GM23338 (cell line): ENCODE measurements at regions not wholly inside any gene's neighbourhood (a gene's known extent, or its start where the extent isn't known, plus 50 kb on each side); places are given as distances from the start of the nearest gene placed in this dataset.

Experiments used
- ATAC-seq: fragments of 200-7000 bp; cut with Tn5 transposase; 3 replicates; pipeline ENCODE4 v1.9.1; 2020
- DNase-seq: peaks from one replicate; pipeline ENCODE4 v3.0.0-alpha.2; 2015; ENCODE audit warnings: low spot score
- H2AFZ ChIP-seq: fragments of 200-600 bp; sonication (generic); 2 replicates; pipeline ENCODE4 v1.8.0; 2016; ENCODE audit warnings: antibody characterized with exemption, mild to moderate bottlenecking, moderate library complexity
- H3F3A ChIP-seq: fragments of 200-600 bp; sonication (generic); replicated peaks from 2 replicates; pipeline ENCODE4 v1.8.0; 2017; ENCODE audit warnings: antibody characterized with exemption, mixed run types, low read depth
- H3K27ac ChIP-seq: fragments of 200-600 bp; sonication (generic); 2 replicates; pipeline ENCODE4 v1.6.1; 2016; ENCODE audit warnings: low read depth
- H3K27me3 ChIP-seq: fragments of 200-600 bp; sonication (generic); 2 replicates; pipeline ENCODE4 v1.8.0; 2016; ENCODE audit warnings: mild to moderate bottlenecking, mixed run types, moderate library complexity; ENCODE audit not compliant: insufficient read depth
- H3K36me3 ChIP-seq: fragments of 200-600 bp; sonication (generic); 2 replicates; pipeline ENCODE4 v1.8.0; 2016; ENCODE audit warnings: mild to moderate bottlenecking; ENCODE audit not compliant: insufficient read depth
- H3K4me1 ChIP-seq: fragments of 200-600 bp; sonication (generic); 2 replicates; pipeline ENCODE4 v1.8.0; 2016; ENCODE audit warnings: mild to moderate bottlenecking, moderate library complexity; ENCODE audit not compliant: insufficient read depth
- H3K4me2 ChIP-seq: fragments of 200-600 bp; sonication (generic); 2 replicates; pipeline ENCODE4 v1.7.1; 2017; ENCODE audit warnings: mixed run types
- H3K4me3 ChIP-seq: fragments of 200-600 bp; sonication (generic); 2 replicates; pipeline ENCODE4 v1.6.1; 2016; ENCODE audit warnings: mixed run types
- H3K79me2 ChIP-seq: fragments of 200-600 bp; sonication (generic); replicated peaks from 2 replicates; pipeline ENCODE4 v1.8.0; 2017; ENCODE audit warnings: mild to moderate bottlenecking; ENCODE audit not compliant: insufficient read depth
- H3K9me2 ChIP-seq: fragments of 200-600 bp; sonication (generic); 2 replicates; pipeline ENCODE4 v1.8.0; 2017; ENCODE audit not compliant: insufficient read depth
- H4K20me1 ChIP-seq: fragments of 200-600 bp; sonication (generic); replicated peaks from 2 replicates; pipeline ENCODE4 v1.8.0; 2017; ENCODE audit warnings: mild to moderate bottlenecking; ENCODE audit not compliant: insufficient read depth
- H3K27ac Mint-ChIP-seq: 2 replicates; pipeline ENCODE4 v1.8.0; 2020; ENCODE audit warnings: inconsistent platforms, mild to moderate bottlenecking, moderate library complexity, mixed read lengths
- H3K27me3 Mint-ChIP-seq: 3 replicates; pipeline ENCODE4 v1.8.0; 2022; ENCODE audit warnings: low read depth, mild to moderate bottlenecking, moderate library complexity, mixed read lengths, inconsistent platforms; ENCODE audit not compliant: insufficient read depth, poor library complexity
- H3K36me3 Mint-ChIP-seq: 3 replicates; pipeline ENCODE4 v1.8.0; 2021; ENCODE audit warnings: low read depth, mild to moderate bottlenecking, inconsistent platforms, moderate library complexity, mixed read lengths
- H3K4me1 Mint-ChIP-seq: 3 replicates; pipeline ENCODE4 v1.8.0; 2020; ENCODE audit warnings: mild to moderate bottlenecking, inconsistent platforms, mixed read lengths
- H3K4me3 Mint-ChIP-seq: 3 replicates; pipeline ENCODE4 v1.8.0; 2021; ENCODE audit warnings: moderate library complexity, mild to moderate bottlenecking, inconsistent platforms, mixed read lengths
- H3K9me3 Mint-ChIP-seq: 3 replicates; pipeline ENCODE4 v1.8.0; 2020; ENCODE audit warnings: moderate library complexity, mild to moderate bottlenecking, inconsistent platforms, mixed read lengths
- CREB1 ChIP-seq: fragments of 250-450 bp; sonication (Bioruptor Pico); IDR thresholded peaks from 2 replicates; pipeline ENCODE4 v1.5.0; 2020; ENCODE audit warnings: low read depth, mild to moderate bottlenecking, moderate library complexity
- EZH2 ChIP-seq: fragments of 200-600 bp; sonication (generic); IDR thresholded peaks from one replicate; pipeline ENCODE4 v1.8.0; 2017; ENCODE audit warnings: antibody characterized with exemption, mild to moderate bottlenecking, low read depth; ENCODE audit not compliant: unreplicated experiment
- EZH2phosphoT487 ChIP-seq: fragments of 200-600 bp; sonication (generic); IDR thresholded peaks from one replicate; pipeline ENCODE4 v1.8.1; 2018; ENCODE audit warnings: antibody characterized with exemption; ENCODE audit not compliant: unreplicated experiment
- JUNB ChIP-seq: IDR thresholded peaks from one replicate; pipeline ENCODE4 v1.6.1; 2016; ENCODE audit warnings: antibody characterized with exemption; ENCODE audit not compliant: unreplicated experiment
- POLR2AphosphoS5 ChIP-seq: IDR thresholded peaks from 2 replicates; pipeline ENCODE4 v1.6.1; 2016; ENCODE audit warnings: antibody characterized with exemption, low read depth
- ZNF114 ChIP-seq: fragments of 250-450 bp; sonication (Bioruptor Pico); IDR thresholded peaks from 2 replicates; pipeline ENCODE4 v1.5.0; 2020; ENCODE audit warnings: mild to moderate bottlenecking, moderate library complexity
- ZNF331 ChIP-seq: fragments of 250-450 bp; sonication (Bioruptor Pico); IDR thresholded peaks from 2 replicates; pipeline ENCODE4 v1.5.0; 2020; ENCODE audit warnings: low read depth, mild to moderate bottlenecking, moderate library complexity
- TF ChIP-seq, protein P1 (sequence below): IDR thresholded peaks from 2 replicates; pipeline ENCODE4 v1.6.1; 2016; ENCODE audit warnings: antibody characterized with exemption
- TF ChIP-seq, protein P2 (sequence below), 2 experiments: fragments of 200-600 bp in 1 of 2; sonication (generic) in 1 of 2; conservative IDR thresholded peaks; 2 replicates each; pipeline versions ENCODE4 v1.5.1 to v1.6.1; 2016 to 2017; ENCODE audit warnings: antibody characterized with exemption in 2 of 2, low read depth in 2 of 2, mild to moderate bottlenecking in 2 of 2, moderate library complexity in 1 of 2
- TF ChIP-seq, protein P3 (sequence below): IDR thresholded peaks from one replicate; pipeline ENCODE4 v1.6.1; 2018; ENCODE audit warnings: antibody characterized with exemption; ENCODE audit not compliant: unreplicated experiment
- TF ChIP-seq, protein P4 (sequence below): fragments of 250-450 bp; sonication (Bioruptor Pico); IDR thresholded peaks from 2 replicates; pipeline ENCODE4 v1.5.0; 2020; ENCODE audit warnings: mild to moderate bottlenecking, moderate library complexity

DNA sequence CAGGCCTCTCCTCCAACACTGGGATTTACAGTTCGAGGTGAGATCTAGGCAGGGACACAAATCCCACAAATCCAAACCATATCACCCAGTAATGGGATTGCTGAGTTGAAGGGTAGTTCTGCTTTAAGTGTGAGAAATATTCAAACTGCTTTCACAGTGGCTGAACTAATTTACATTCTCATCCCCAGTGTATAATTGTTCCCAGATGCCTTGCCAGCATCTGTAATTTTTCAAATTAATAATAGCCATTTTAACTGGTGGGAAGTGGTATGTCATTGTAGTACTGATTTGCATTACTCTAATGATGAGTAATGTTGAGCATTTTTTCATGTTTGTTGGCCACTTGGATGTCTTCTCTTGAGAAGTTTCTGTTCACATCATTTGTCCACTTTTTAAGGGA lies 592.8 kb upstream of the GRM3 start:
- Histone ChIP-seq H4K20me1 (no peaks in the 10 kb centered on the region), H3F3A (no peaks in the 10 kb centered on the region), H3K27me3 (no peaks in the 10 kb centered on the region), H3K36me3 (no peaks in the 10 kb centered on the region), H3K27ac (no peak overlapping the region), H3K79me2 (no peaks in the 10 kb centered on the region), H3K4me2 (no peak overlapping the region), H3K4me1 (no peaks in the 10 kb centered on the region), H2AFZ (no peak overlapping the region), H3K4me3 (no peak overlapping the region), H3K9me2 (no peaks in the 10 kb centered on the region)
- Mint-ChIP-seq H3K27me3 (peaks cover 2% of the 10 kb centered on the region), H3K36me3 (no peaks in the 10 kb centered on the region), H3K9me3 (no peaks in the 10 kb centered on the region), H3K4me3 (no peak overlapping the region), H3K27ac (no peak overlapping the region), H3K4me1 (no peaks in the 10 kb centered on the region)
- ATAC-seq (no peak), DNase-seq (no peak)
- TF ChIP-seq POLR2AphosphoS5 (no peak), EZH2phosphoT487 (no peak), ZNF114 (CRISPR knock-in tag) (no peak), CREB1 (CRISPR knock-in tag) (no peak), JUNB (no peak)
- TF ChIP-seq, protein P1, sequence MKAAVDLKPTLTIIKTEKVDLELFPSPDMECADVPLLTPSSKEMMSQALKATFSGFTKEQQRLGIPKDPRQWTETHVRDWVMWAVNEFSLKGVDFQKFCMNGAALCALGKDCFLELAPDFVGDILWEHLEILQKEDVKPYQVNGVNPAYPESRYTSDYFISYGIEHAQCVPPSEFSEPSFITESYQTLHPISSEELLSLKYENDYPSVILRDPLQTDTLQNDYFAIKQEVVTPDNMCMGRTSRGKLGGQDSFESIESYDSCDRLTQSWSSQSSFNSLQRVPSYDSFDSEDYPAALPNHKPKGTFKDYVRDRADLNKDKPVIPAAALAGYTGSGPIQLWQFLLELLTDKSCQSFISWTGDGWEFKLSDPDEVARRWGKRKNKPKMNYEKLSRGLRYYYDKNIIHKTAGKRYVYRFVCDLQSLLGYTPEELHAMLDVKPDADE = no peak
- TF ChIP-seq, protein P2, sequence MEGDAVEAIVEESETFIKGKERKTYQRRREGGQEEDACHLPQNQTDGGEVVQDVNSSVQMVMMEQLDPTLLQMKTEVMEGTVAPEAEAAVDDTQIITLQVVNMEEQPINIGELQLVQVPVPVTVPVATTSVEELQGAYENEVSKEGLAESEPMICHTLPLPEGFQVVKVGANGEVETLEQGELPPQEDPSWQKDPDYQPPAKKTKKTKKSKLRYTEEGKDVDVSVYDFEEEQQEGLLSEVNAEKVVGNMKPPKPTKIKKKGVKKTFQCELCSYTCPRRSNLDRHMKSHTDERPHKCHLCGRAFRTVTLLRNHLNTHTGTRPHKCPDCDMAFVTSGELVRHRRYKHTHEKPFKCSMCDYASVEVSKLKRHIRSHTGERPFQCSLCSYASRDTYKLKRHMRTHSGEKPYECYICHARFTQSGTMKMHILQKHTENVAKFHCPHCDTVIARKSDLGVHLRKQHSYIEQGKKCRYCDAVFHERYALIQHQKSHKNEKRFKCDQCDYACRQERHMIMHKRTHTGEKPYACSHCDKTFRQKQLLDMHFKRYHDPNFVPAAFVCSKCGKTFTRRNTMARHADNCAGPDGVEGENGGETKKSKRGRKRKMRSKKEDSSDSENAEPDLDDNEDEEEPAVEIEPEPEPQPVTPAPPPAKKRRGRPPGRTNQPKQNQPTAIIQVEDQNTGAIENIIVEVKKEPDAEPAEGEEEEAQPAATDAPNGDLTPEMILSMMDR (conservative IDR thresholded peaks at IDR 0.05; ENCODE audit: low read depth in 2 of 2) = no peak
- TF ChIP-seq, protein P3, sequence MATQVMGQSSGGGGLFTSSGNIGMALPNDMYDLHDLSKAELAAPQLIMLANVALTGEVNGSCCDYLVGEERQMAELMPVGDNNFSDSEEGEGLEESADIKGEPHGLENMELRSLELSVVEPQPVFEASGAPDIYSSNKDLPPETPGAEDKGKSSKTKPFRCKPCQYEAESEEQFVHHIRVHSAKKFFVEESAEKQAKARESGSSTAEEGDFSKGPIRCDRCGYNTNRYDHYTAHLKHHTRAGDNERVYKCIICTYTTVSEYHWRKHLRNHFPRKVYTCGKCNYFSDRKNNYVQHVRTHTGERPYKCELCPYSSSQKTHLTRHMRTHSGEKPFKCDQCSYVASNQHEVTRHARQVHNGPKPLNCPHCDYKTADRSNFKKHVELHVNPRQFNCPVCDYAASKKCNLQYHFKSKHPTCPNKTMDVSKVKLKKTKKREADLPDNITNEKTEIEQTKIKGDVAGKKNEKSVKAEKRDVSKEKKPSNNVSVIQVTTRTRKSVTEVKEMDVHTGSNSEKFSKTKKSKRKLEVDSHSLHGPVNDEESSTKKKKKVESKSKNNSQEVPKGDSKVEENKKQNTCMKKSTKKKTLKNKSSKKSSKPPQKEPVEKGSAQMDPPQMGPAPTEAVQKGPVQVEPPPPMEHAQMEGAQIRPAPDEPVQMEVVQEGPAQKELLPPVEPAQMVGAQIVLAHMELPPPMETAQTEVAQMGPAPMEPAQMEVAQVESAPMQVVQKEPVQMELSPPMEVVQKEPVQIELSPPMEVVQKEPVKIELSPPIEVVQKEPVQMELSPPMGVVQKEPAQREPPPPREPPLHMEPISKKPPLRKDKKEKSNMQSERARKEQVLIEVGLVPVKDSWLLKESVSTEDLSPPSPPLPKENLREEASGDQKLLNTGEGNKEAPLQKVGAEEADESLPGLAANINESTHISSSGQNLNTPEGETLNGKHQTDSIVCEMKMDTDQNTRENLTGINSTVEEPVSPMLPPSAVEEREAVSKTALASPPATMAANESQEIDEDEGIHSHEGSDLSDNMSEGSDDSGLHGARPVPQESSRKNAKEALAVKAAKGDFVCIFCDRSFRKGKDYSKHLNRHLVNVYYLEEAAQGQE = no peak

DNA sequence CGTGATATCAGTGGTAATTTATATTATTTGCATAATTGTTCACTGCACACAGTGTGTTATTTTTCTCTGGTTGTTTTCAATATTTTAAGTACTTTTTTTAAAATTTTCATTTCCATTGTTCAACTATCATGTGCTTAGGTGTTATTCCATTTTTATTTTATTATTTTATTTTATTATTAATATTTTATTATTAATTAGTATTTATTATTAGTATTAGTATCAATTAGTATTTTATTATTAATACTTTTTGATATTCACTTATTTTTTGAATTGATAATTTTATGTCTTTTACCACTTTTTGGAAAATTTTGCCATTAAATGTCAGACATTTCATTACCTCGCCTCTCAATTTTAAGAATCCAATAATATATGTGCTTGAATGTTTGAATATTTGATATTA lies 593.8 kb upstream of the GRM3 start:
- Mint-ChIP-seq H3K4me1 (no peaks in the 10 kb centered on the region), H3K4me3 (no peak overlapping the region), H3K27me3 (peaks cover 2% of the 10 kb centered on the region), H3K9me3 (no peaks in the 10 kb centered on the region), H3K27ac (no peak overlapping the region), H3K36me3 (no peaks in the 10 kb centered on the region)
- H3K27me3 ChIP-seq = no peaks in the 10 kb centered on the region
- H3K4me3 ChIP-seq = no peak overlapping the region
- no peaks in the 10 kb centered on the region for H3F3A ChIP-seq
- H3K4me2 ChIP-seq = no peak overlapping the region
- H3K9me2 ChIP-seq = no peaks in the 10 kb centered on the region
- no peaks in the 10 kb centered on the region for H3K36me3 ChIP-seq
- H2AFZ ChIP-seq = no peak overlapping the region; the same call in 1 of the 2 replicates
- no peak overlapping the region for H3K27ac ChIP-seq
- H3K79me2 ChIP-seq = no peaks in the 10 kb centered on the region
- H4K20me1 ChIP-seq = no peaks in the 10 kb centered on the region
- DNase-seq (no peak), ATAC-seq (no peak)
- no peaks in the 10 kb centered on the region for H3K4me1 ChIP-seq
- no peak for TF ChIP-seq POLR2AphosphoS5
- TF ChIP-seq, protein P4, sequence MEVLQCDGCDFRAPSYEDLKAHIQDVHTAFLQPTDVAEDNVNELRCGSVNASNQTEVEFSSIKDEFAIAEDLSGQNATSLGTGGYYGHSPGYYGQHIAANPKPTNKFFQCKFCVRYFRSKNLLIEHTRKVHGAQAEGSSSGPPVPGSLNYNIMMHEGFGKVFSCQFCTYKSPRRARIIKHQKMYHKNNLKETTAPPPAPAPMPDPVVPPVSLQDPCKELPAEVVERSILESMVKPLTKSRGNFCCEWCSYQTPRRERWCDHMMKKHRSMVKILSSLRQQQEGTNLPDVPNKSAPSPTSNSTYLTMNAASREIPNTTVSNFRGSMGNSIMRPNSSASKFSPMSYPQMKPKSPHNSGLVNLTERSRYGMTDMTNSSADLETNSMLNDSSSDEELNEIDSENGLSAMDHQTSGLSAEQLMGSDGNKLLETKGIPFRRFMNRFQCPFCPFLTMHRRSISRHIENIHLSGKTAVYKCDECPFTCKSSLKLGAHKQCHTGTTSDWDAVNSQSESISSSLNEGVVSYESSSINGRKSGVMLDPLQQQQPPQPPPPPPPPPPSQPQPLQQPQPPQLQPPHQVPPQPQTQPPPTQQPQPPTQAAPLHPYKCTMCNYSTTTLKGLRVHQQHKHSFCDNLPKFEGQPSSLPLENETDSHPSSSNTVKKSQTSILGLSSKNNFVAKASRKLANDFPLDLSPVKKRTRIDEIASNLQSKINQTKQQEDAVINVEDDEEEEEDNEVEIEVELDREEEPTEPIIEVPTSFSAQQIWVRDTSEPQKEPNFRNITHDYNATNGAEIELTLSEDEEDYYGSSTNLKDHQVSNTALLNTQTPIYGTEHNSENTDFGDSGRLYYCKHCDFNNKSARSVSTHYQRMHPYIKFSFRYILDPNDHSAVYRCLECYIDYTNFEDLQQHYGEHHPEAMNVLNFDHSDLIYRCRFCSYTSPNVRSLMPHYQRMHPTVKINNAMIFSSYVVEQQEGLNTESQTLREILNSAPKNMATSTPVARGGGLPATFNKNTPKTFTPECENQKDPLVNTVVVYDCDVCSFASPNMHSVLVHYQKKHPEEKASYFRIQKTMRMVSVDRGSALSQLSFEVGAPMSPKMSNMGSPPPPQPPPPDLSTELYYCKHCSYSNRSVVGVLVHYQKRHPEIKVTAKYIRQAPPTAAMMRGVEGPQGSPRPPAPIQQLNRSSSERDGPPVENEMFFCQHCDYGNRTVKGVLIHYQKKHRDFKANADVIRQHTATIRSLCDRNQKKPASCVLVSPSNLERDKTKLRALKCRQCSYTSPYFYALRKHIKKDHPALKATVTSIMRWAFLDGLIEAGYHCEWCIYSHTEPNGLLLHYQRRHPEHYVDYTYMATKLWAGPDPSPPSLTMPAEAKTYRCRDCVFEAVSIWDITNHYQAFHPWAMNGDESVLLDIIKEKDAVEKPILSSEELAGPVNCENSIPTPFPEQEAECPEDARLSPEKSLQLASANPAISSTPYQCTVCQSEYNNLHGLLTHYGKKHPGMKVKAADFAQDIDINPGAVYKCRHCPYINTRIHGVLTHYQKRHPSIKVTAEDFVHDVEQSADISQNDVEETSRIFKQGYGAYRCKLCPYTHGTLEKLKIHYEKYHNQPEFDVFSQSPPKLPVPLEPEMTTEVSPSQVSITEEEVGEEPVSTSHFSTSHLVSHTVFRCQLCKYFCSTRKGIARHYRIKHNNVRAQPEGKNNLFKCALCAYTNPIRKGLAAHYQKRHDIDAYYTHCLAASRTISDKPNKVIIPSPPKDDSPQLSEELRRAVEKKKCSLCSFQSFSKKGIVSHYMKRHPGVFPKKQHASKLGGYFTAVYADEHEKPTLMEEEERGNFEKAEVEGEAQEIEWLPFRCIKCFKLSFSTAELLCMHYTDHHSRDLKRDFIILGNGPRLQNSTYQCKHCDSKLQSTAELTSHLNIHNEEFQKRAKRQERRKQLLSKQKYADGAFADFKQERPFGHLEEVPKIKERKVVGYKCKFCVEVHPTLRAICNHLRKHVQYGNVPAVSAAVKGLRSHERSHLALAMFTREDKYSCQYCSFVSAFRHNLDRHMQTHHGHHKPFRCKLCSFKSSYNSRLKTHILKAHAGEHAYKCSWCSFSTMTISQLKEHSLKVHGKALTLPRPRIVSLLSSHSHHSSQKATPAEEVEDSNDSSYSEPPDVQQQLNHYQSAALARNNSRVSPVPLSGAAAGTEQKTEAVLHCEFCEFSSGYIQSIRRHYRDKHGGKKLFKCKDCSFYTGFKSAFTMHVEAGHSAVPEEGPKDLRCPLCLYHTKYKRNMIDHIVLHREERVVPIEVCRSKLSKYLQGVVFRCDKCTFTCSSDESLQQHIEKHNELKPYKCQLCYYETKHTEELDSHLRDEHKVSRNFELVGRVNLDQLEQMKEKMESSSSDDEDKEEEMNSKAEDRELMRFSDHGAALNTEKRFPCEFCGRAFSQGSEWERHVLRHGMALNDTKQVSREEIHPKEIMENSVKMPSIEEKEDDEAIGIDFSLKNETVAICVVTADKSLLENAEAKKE (CRISPR knock-in tag) = no peak
- TF ChIP-seq EZH2 = no peak
- no peak for TF ChIP-seq ZNF331 (CRISPR knock-in tag)
